NCI-H345 (cell line): ENCODE measurements at regions not wholly inside any gene's neighbourhood (a gene's known extent, or its start where the extent isn't known, plus 50 kb on each side); places are given as distances from the start of the nearest gene placed in this dataset.

Source experiments
- DNase-seq: peaks from one replicate; lab custom pipeline; 2025; lab: John Stamatoyannopoulos, UW

DNA sequence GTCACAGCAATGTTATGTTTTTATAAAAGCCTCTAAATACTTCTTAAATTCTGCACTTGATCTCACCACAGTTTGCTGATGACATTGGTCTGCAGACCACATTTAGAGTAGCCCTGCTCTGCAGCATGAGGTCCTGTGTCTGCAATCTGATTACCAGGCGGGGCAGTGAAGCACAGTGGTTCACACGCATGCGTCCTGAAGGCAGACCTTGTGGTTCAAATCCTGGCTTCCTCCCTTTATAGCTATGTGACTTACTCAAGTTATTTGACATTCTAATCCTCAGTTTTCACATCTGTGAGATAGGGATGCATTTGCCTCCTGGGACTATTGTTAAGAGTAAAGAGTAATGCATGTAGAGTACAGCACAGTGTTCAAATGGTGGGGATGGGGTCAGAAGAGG, 50.3 kb downstream of the BMAL2 start:
- no peak for DNase-seq

DNA sequence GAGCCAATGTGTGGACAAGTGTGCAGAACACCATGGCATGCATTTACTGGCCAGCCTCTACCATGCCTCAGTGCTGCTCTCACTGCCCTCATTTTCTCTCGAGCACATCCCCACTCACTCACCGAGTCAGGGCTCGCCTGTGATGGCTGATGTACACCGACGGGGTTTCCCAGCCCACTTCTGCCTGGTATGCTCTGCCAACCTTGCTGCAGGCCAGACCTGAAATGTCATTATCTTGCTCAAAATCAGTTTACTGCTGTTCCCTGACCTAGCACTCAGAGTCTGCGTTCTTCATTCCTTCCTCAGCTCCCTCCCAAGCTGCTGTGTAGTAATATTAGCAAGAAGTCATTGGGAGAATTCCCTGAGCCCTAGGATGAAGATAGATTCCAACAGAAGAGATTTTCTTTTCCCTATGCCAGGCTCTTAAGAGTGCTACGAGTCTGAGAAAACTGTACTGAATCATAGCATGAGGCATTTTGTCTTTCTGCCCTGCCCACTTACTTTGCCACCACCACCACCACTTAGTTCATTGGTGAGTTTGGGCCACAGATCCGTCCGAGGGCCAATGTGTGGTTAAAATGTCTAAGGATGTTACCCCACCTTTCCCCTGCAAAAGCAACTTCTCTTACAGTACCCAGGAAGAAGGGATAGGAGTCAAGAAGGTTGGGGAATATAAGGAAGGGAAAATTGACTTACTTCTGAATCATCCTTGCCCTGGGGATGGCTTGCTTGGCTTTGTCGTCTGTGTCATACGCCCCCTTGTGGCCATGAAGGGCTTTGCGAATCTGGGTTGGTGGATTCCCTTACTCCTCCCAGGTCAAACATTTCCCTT, 51.0 kb downstream of the BMAL2 start:
- DNase-seq: peak; percentile 66

- DNase-seq: no peak
Measured at GRCh38 chr12:27384261-27384590, 51.6 kb downstream of the BMAL2 start.

DNA sequence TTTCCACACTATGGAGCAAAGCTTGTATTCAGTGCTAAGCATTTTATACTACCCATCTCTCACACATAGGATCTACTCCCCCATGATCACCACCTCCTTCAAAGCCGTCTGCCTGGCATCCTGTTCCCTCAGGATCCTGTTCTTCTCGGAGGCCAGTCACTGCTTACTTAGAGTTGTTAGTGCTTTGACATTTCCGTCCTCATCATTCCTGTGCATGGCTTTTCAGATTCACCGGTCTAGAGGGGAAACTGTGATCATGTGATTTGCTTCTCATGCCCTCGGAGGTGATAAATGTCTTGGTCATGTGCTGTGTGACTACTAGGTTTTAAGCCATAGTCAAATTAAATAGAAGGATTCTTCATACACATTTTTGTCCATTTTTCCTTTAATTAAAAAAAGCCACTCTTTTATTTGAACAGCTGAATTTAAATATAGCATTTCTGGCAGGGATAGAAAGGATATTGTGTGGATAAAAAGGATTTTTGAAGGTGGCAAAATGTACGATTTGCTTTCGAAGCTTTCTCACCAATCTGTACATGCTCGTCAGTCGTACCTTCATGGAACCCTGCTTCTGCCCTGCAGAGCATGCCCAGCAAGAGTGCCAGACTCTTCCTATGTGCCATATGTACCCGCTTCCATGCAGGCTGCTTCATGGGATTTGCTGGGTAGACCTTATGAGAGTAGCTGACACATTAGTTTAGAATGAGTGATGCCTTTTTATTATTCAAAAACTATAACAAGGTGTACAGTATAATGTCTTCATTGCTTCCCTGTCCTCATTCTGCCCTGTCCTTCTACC, 53.3 kb downstream of the BMAL2 start:
- DNase-seq: no peak

- no peak for DNase-seq
Measured at GRCh38 chr12:27387473-27387872, 54.8 kb downstream of the BMAL2 start.

GRCh38 chr12:27388650-27389049, 56.0 kb downstream of the BMAL2 start:
- no peak for DNase-seq

DNA sequence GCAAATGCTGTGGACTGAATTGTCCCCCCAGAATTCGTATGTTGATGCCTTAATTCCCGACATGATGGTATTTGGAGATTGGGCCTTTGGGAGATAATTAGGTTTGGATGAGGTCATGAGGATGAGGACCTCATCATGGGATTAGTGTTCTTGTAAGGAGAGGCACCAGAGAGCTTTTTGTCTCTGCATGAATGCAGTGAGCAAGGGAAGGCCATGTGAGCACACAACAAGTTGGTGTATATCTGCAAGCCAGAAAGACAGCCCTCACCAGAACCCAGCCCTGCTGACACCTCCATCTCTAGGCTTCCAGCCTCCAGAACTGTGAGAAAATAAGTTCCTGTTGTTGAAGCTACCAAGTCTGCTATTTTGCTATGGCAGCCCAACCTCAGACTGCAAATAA, 51.9 kb upstream of the SMCO2 start:
- no peak for DNase-seq

- DNase-seq: no peak
Measured at GRCh38 chr12:27396216-27396815, 50.2 kb upstream of the SMCO2 start.
